ENCODE measurements at regions not wholly inside any gene's neighbourhood (a gene's known extent, or its start where the extent isn't known, plus 50 kb on each side); places are given as distances from the start of the nearest gene placed in this dataset.

DNA sequence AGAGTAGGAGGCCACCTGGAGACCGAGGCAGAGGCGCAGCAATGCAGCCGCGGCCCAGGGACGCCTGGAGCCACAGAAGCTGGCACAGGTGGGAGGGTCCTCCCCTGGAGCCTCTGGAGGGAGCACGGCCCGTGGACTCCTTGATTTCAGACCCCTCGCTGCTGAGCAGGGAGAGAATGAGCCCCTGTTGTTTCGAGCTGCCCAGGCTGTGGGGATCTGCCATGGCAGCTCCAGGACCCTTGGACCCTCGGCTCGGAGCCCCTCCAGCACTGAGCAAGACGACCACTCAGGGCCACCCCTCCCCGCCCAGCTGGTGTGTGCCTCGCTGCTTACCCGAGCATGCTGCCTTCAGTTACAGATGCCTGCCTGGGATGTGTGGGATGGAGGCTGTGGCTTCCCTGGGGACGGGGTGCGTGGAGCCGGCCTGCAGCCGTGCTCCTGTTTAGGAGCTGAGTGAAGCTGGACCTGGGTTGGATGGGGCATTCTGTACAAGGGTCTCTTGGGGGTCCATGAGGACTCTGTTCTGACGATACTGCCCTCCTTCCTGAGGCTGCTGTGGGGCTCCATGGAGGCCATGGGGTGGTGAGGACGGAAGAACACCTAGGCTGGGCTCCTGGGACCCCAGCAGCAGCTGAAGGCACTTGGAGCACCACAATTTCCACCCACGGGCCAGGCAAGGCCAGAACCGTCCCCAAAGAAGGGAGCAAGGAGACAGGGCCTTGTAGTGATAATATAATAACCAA, 115.1 kb upstream of the LPCAT1 start:
- TF ChIP-seq, protein P1, sequence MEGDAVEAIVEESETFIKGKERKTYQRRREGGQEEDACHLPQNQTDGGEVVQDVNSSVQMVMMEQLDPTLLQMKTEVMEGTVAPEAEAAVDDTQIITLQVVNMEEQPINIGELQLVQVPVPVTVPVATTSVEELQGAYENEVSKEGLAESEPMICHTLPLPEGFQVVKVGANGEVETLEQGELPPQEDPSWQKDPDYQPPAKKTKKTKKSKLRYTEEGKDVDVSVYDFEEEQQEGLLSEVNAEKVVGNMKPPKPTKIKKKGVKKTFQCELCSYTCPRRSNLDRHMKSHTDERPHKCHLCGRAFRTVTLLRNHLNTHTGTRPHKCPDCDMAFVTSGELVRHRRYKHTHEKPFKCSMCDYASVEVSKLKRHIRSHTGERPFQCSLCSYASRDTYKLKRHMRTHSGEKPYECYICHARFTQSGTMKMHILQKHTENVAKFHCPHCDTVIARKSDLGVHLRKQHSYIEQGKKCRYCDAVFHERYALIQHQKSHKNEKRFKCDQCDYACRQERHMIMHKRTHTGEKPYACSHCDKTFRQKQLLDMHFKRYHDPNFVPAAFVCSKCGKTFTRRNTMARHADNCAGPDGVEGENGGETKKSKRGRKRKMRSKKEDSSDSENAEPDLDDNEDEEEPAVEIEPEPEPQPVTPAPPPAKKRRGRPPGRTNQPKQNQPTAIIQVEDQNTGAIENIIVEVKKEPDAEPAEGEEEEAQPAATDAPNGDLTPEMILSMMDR (conservative IDR thresholded peaks at IDR 0.05) = no peak
- TF ChIP-seq ZFX (IDR thresholded peaks at IDR 0.05) = no peak
